Stimulated activated CD8-positive, alpha-beta memory T cell treated with anti-CD3 and anti-CD28 coated beads, Interleukin-4, amount 100 ng/mL, for 48 hours (primary cell): ENCODE measurements at regions not wholly inside any gene's neighbourhood (a gene's known extent, or its start where the extent isn't known, plus 50 kb on each side); places are given as distances from the start of the nearest gene placed in this dataset.

ENCODE experiments used
- DNase-seq: peaks from one replicate; pipeline ENCODE4 v3.0.0-alpha.2; 2020

GRCh38 chr7:13822678-13823077 lies 166.8 kb downstream of the ETV1 start:
- DNase-seq: no peak

GRCh38 chr7:13826752-13827151 lies 162.7 kb downstream of the ETV1 start:
- no peak for DNase-seq

GRCh38 chr7:13827716-13828115 lies 161.8 kb downstream of the ETV1 start:
- DNase-seq: no peak

DNA sequence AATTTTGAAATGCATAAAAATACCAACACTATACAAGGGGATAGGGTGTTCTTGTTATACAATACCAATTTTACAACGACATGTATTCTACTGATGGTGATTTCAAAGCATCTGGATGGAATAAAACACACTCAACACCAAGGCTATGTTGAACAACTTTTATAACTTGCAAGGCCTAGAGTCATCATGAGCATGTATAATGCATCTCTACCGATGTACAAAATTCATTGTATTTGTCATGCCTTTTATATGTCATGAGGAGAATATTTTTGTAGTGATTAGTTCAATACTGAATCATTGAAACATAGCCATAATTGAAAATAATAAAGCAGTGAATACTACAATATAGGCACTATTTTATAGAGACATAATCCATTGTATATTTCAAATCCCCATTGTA lies 160.2 kb downstream of the ETV1 start:
- DNase-seq: no peak

GRCh38 chr7:13829914-13830900 lies 159.3 kb downstream of the ETV1 start:
- no peak for DNase-seq

DNA sequence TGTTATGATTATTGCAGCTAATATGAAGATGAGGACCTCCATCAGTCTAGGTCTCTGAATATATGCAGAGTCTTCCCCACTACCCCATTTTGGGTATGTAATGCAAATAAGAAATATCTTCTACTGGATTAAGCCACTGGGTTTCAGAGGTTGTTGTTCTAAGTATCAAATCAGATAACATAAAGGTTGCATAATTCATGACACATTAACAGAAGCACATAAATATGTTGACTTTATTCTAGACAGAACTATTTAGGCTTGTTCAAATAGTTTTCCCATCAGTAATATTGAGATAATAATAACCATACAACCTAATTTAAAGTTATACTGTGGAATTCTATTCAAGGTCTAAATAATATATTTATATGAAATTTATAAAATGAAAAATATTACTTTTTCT lies 157.1 kb downstream of the ETV1 start:
- no peak for DNase-seq

DNA sequence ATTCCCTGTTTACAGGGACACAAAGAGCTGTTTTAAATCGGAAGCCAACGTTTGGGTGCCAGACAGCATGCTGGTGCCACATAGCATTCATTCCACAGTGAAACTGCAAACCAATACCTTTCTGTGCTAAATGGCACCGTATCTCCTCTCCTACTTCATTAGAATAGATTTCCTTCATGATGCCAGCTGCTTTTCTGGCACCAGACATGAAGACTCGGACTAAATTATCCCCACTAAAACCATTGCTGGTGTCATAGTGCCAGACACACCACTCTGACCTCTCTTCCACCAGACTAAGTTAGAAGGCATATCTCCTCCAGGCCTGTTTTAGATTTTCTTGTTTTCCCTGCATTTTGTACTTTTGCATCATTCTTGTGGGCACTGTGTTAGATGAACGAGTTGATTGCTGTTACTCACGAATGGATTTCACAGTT lies 155.1 kb downstream of the ETV1 start:
- no peak for DNase-seq

GRCh38 chr7:13835442-13835841 lies 154.0 kb downstream of the ETV1 start:
- no peak for DNase-seq

DNA sequence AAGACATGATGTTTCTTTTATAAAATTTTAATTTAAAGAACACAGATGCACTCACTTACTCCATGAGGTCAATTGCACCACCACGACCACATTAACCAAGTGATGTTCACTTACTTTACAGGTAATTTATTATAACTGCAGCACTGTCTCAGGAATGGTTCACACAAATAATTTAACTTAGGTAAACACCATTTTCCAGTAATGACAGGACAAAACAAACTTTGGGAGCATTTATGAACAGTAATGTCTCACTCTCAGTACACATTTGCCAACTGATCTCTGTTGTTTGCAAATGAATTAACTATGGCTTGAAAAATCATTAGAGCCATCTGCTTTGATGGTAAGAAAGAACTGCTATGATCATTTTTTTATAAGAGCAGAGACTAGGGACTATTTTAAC lies 150.4 kb downstream of the ETV1 start:
- no peak for DNase-seq
